NAMALWA (cell line): ENCODE measurements at regions not wholly inside any gene's neighbourhood (a gene's known extent, or its start where the extent isn't known, plus 50 kb on each side); places are given as distances from the start of the nearest gene placed in this dataset.
"Not testable (repeated sequence)": the region's sequence is repeated elsewhere in the genome, so short reads cannot be mapped to it uniquely, and the experiment has no call there.

Experiments
- DNase-seq: peaks from one replicate; pipeline ENCODE4 v3.0.0-alpha.2; 2015; ENCODE audit warnings: low spot score

- peak; percentile 9 for DNase-seq
Observed at GRCh38 chrX:40411340-40412111, 169.2 kb upstream of the ATP6AP2 start.

GRCh38 chrX:40410859-40411258 is 169.9 kb upstream of the ATP6AP2 start:
- DNase-seq, result no peak

GRCh38 chrX:40406330-40406859 is 174.4 kb upstream of the ATP6AP2 start:
- peak; percentile 54 for DNase-seq

- no peak for DNase-seq
Observed at GRCh38 chrX:40405399-40405798, 175.4 kb upstream of the ATP6AP2 start.

- DNase-seq, result no peak
Observed at GRCh38 chrX:40403757-40404156, 177.0 kb upstream of the ATP6AP2 start.

GRCh38 chrX:40402831-40403533 is 177.8 kb upstream of the ATP6AP2 start:
- DNase-seq, result no peak

GRCh38 chrX:40395102-40395501 is 185.7 kb upstream of the ATP6AP2 start:
- DNase-seq, result no peak

- no peak for DNase-seq
Observed at GRCh38 chrX:40394302-40394701, 186.5 kb upstream of the ATP6AP2 start.

GRCh38 chrX:40392599-40392998 is 188.2 kb upstream of the ATP6AP2 start:
- peak; percentile 27 for DNase-seq

- DNase-seq, result peak; percentile 28
Observed at GRCh38 chrX:40391662-40392061, 189.1 kb upstream of the ATP6AP2 start.

- no peak for DNase-seq
Observed at GRCh38 chrX:40389555-40389954, 191.2 kb upstream of the ATP6AP2 start.

GRCh38 chrX:40388441-40388840 is 192.3 kb upstream of the ATP6AP2 start:
- DNase-seq, result no peak

GRCh38 chrX:40387869-40388268 is 192.9 kb upstream of the ATP6AP2 start:
- not testable (repeated sequence) for DNase-seq

GRCh38 chrX:40387311-40387710 is 193.5 kb upstream of the ATP6AP2 start:
- DNase-seq, result not testable (repeated sequence)

- no peak for DNase-seq
Observed at GRCh38 chrX:40385682-40386081, 195.1 kb upstream of the ATP6AP2 start.

- DNase-seq, result no peak
Observed at GRCh38 chrX:40385256-40385655, 195.5 kb upstream of the ATP6AP2 start.

- DNase-seq, result no peak
Observed at GRCh38 chrX:40383969-40384368, 196.8 kb upstream of the ATP6AP2 start.

- peak; percentile 28 for DNase-seq
Observed at GRCh38 chrX:40383360-40383759, 197.4 kb upstream of the ATP6AP2 start.

- DNase-seq, result no peak
Observed at GRCh38 chrX:40380655-40381488, 199.9 kb upstream of the ATP6AP2 start.

- no peak for DNase-seq
Observed at GRCh38 chrX:40377684-40378083, 203.1 kb upstream of the ATP6AP2 start.

- no peak for DNase-seq
Observed at GRCh38 chrX:40374486-40374885, 206.3 kb upstream of the ATP6AP2 start.

GRCh38 chrX:40373641-40374040 is 207.1 kb upstream of the ATP6AP2 start:
- no peak for DNase-seq
